ENCODE measurements at regions not wholly inside any gene's neighbourhood (a gene's known extent, or its start where the extent isn't known, plus 50 kb on each side); places are given as distances from the start of the nearest gene placed in this dataset.
A peak's percentile ranks its signal among the peaks of the same experiment; 100 is the strongest.
"Not testable (repeated sequence)": the region's sequence is repeated elsewhere in the genome, so short reads cannot be mapped to it uniquely, and the experiment has no call there.

GRCh38 chr11:69584160-69584559 lies 56.8 kb upstream of the CCND1 start:
- peaks cover 6% of the 10 kb centered on the region for H3K4me1 Mint-ChIP-seq (ENCODE audit: unreplicated experiment)
- no peaks in the 10 kb centered on the region for H3K9me3 Mint-ChIP-seq (ENCODE audit: unreplicated experiment)
- no peaks in the 10 kb centered on the region for H3K36me3 Mint-ChIP-seq (ENCODE audit: unreplicated experiment)
- TF ChIP-seq CTCF (IDR thresholded peaks at IDR 0.05) = no peak
- H3K4me3 Mint-ChIP-seq (ENCODE audit: unreplicated experiment) = no peak overlapping the region
- no peak for DNase-seq (ENCODE audit: extremely low spot score, unreplicated experiment)
- no peak overlapping the region for H3K27ac Mint-ChIP-seq (ENCODE audit: unreplicated experiment)
- no peaks in the 10 kb centered on the region for H3K27me3 Mint-ChIP-seq (ENCODE audit: unreplicated experiment)

- Mint-ChIP-seq H3K4me1 (ENCODE audit: unreplicated experiment) (peaks cover 6% of the 10 kb centered on the region), H3K36me3 (ENCODE audit: unreplicated experiment) (no peaks in the 10 kb centered on the region), H3K9me3 (ENCODE audit: unreplicated experiment) (no peaks in the 10 kb centered on the region), H3K4me3 (ENCODE audit: unreplicated experiment) (no peak overlapping the region), H3K27ac (ENCODE audit: unreplicated experiment) (no peak overlapping the region), H3K27me3 (ENCODE audit: unreplicated experiment) (no peaks in the 10 kb centered on the region)
- no peak for TF ChIP-seq CTCF (IDR thresholded peaks at IDR 0.05)
- no peak for DNase-seq (ENCODE audit: extremely low spot score, unreplicated experiment)
Measured at GRCh38 chr11:69585385-69585784, 55.6 kb upstream of the CCND1 start.

- Mint-ChIP-seq H3K27ac (ENCODE audit: unreplicated experiment) (no peak overlapping the region), H3K27me3 (ENCODE audit: unreplicated experiment) (no peaks in the 10 kb centered on the region), H3K9me3 (ENCODE audit: unreplicated experiment) (no peaks in the 10 kb centered on the region), H3K4me3 (ENCODE audit: unreplicated experiment) (no peak overlapping the region), H3K36me3 (ENCODE audit: unreplicated experiment) (no peaks in the 10 kb centered on the region), H3K4me1 (ENCODE audit: unreplicated experiment) (peaks cover 6% of the 10 kb centered on the region)
- TF ChIP-seq CTCF (IDR thresholded peaks at IDR 0.05) = no peak
- DNase-seq (ENCODE audit: extremely low spot score, unreplicated experiment) = no peak
Measured at GRCh38 chr11:69587454-69588090, 53.4 kb upstream of the CCND1 start.

- Mint-ChIP-seq H3K4me3 (ENCODE audit: unreplicated experiment) (no peak overlapping the region), H3K4me1 (ENCODE audit: unreplicated experiment) (peaks cover 6% of the 10 kb centered on the region), H3K27ac (ENCODE audit: unreplicated experiment) (no peak overlapping the region), H3K9me3 (ENCODE audit: unreplicated experiment) (no peaks in the 10 kb centered on the region), H3K36me3 (ENCODE audit: unreplicated experiment) (no peaks in the 10 kb centered on the region), H3K27me3 (ENCODE audit: unreplicated experiment) (no peaks in the 10 kb centered on the region)
- DNase-seq (ENCODE audit: extremely low spot score, unreplicated experiment) = no peak
- peak; percentile 17 for TF ChIP-seq CTCF (IDR thresholded peaks at IDR 0.05)
Measured at GRCh38 chr11:69588270-69588669, 52.7 kb upstream of the CCND1 start.

- H3K27me3 Mint-ChIP-seq (ENCODE audit: unreplicated experiment) = not testable (repeated sequence)
Measured at GRCh38 chr11:69590088-69590487, 50.9 kb upstream of the CCND1 start.

More at GRCh38 chr11:69590088-69590487, 50.9 kb upstream of the CCND1 start:
- H3K4me1 Mint-ChIP-seq (ENCODE audit: unreplicated experiment); H3K9me3 Mint-ChIP-seq (ENCODE audit: unreplicated experiment); H3K4me3 Mint-ChIP-seq (ENCODE audit: unreplicated experiment); DNase-seq (ENCODE audit: extremely low spot score, unreplicated experiment); H3K36me3 Mint-ChIP-seq (ENCODE audit: unreplicated experiment); H3K27ac Mint-ChIP-seq (ENCODE audit: unreplicated experiment): not testable (repeated sequence)
